ENCODE measurements at regions not wholly inside any gene's neighbourhood (a gene's known extent, or its start where the extent isn't known, plus 50 kb on each side); places are given as distances from the start of the nearest gene placed in this dataset.

DNA sequence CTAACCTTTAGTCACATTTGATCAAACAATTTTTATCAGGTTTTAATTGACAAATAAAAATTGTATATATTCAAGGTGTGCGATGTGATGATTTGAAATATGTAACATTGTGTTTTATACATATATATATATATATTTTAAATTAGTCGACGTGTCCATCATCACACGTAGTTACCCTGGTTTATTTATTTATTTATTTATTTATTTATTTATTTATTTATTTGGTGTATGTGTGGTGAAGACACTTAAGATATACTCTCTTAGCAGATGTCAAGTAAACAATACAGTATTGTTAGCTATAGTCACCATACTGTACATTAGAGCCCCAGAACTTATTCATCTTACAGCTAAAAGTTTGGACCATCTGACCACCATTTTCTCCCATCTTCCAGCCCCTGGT is 224.9 kb upstream of the HHIP start:
- TF ChIP-seq, protein P1, sequence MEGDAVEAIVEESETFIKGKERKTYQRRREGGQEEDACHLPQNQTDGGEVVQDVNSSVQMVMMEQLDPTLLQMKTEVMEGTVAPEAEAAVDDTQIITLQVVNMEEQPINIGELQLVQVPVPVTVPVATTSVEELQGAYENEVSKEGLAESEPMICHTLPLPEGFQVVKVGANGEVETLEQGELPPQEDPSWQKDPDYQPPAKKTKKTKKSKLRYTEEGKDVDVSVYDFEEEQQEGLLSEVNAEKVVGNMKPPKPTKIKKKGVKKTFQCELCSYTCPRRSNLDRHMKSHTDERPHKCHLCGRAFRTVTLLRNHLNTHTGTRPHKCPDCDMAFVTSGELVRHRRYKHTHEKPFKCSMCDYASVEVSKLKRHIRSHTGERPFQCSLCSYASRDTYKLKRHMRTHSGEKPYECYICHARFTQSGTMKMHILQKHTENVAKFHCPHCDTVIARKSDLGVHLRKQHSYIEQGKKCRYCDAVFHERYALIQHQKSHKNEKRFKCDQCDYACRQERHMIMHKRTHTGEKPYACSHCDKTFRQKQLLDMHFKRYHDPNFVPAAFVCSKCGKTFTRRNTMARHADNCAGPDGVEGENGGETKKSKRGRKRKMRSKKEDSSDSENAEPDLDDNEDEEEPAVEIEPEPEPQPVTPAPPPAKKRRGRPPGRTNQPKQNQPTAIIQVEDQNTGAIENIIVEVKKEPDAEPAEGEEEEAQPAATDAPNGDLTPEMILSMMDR (IDR thresholded peaks at IDR 0.05), result no peak
- TF ChIP-seq POLR2A (IDR thresholded peaks at IDR 0.05), result no peak
